Activated CD4-positive, alpha-beta T cell treated with anti-CD3 and anti-CD28 coated beads, Interleukin-2, amount 10 ng/mL, durations not matched to agents 24 days and 14 days (primary cell): ENCODE measurements at regions not wholly inside any gene's neighbourhood (a gene's known extent, or its start where the extent isn't known, plus 50 kb on each side); places are given as distances from the start of the nearest gene placed in this dataset.
"Not testable (repeated sequence)": the region's sequence is repeated elsewhere in the genome, so short reads cannot be mapped to it uniquely, and the experiment has no call there.

ENCODE experiments used
- DNase-seq: peaks from one replicate; pipeline ENCODE4 v3.0.0; 2022
- H3K27ac Mint-ChIP-seq: one replicate; pipeline ENCODE4 v1.8.0; 2022; ENCODE audit warnings: mild to moderate bottlenecking, mixed read lengths
- H3K27me3 Mint-ChIP-seq: one replicate; pipeline ENCODE4 v1.8.0; 2022; ENCODE audit warnings: mixed read lengths
- H3K36me3 Mint-ChIP-seq: one replicate; pipeline ENCODE4 v1.8.0; 2022; ENCODE audit warnings: low read depth, mild to moderate bottlenecking, mixed read lengths
- H3K4me1 Mint-ChIP-seq: one replicate; pipeline ENCODE4 v1.8.0; 2021; ENCODE audit warnings: mixed read lengths
- H3K4me3 Mint-ChIP-seq: one replicate; pipeline ENCODE4 v1.8.0; 2022; ENCODE audit warnings: mild to moderate bottlenecking, moderate library complexity, mixed read lengths
- H3K9me3 Mint-ChIP-seq: one replicate; pipeline ENCODE4 v1.8.0; 2021; ENCODE audit warnings: mixed read lengths
- intact Hi-C: fragments of 100-400 bp; cut with micrococcal nuclease; formaldehyde crosslinking; loops from one replicate; pipeline ENCODE4 v1.15.1; 2023

DNA sequence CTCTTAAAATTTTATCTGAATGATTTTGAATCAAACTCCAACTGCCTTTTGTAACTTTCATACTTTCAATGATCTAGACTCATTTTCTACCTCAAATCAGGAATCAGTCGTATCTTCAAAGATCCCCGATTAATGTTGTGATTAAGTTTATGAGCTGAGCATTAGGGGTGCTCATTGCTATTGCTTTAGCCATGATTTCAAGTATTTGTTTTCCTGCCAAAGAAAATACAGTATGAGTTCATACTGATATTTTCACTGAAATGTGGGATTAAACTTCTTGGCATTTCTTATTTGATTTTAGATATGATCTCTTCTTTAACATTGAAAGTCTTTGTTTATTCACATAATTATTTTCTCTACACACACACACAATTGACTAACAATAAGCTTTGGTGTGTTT is 785.6 kb downstream of the NTRK3 start:
- Mint-ChIP-seq H3K27ac (no peak overlapping the region), H3K4me1 (no peaks in the 10 kb centered on the region), H3K4me3 (no peak overlapping the region)

DNA sequence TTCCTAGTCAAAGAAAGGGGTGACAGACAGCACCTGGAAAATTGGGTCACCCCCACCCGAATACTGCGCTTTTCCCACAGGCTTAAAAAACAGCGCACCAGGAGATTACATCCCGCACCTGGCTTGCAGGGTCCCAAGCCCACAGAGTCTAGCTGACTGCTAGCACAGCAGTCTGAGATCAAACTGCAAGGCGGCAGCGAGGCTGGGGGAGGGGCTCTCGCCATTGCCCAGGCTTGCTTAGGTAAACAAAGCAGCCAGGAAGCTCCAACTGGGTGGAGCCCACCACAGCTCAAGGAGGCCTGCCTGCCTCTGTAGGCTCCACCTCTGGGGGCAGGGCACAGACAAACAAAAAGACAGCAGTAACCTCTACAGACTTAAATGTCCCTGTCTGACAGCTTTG is 792.6 kb downstream of the NTRK3 start:
- H3K27me3 Mint-ChIP-seq, intact Hi-C loops, DNase-seq, H3K4me1 Mint-ChIP-seq, H3K4me3 Mint-ChIP-seq, H3K36me3 Mint-ChIP-seq, H3K27ac Mint-ChIP-seq, H3K9me3 Mint-ChIP-seq: not testable (repeated sequence)

More for the DNA sequence above, 785.6 kb downstream of the NTRK3 start:
- no peaks in the 10 kb centered on the region for H3K9me3 Mint-ChIP-seq
- no peaks in the 10 kb centered on the region for H3K36me3 Mint-ChIP-seq
- no peaks in the 10 kb centered on the region for H3K27me3 Mint-ChIP-seq
- no peak for DNase-seq
- intact Hi-C loops = no loop called here

DNA sequence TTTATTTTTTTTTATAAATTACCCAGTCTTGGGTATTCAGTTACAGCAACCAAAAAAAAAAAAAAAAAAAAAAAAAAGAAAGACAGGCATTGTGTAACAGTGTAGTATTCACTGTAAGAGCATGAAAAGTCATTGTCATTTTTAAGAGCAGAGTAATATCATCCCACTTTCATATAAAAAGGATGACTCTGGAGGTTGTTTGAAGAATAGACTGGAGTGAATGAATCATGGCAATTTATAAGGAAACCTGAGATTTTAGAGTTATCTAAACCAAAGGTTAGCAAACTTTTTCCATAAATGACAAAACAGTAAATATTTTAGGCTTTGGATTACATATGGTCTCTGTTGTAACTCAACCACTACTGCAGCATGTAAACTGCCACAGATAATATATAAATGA is 794.9 kb downstream of the NTRK3 start:
- Mint-ChIP-seq H3K9me3 (peaks cover 10% of the 10 kb centered on the region), H3K27ac (no peak overlapping the region), H3K36me3 (no peaks in the 10 kb centered on the region), H3K27me3 (no peaks in the 10 kb centered on the region), H3K4me1 (no peaks in the 10 kb centered on the region), H3K4me3 (no peak overlapping the region)
- intact Hi-C loops = no loop called here
- DNase-seq = no peak

DNA sequence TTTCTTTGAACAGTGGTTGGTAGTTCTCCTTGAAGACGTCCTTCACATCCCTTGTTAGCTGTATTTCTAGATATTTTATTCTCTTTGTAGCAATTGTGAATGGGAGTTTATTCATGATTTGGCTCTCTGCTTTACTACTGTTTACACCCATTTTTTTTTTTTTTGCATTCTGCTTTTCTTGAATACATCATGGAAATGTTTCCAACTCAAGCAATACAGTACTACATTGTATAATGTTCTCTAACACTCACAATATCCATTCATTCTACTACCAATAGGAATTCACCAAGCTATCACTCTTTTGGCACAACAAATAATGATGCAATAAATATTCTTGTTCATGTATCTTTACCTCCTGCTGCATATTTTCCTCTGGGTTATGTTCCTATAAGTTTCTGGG is 801.7 kb downstream of the NTRK3 start:
- no peaks in the 10 kb centered on the region for H3K27me3 Mint-ChIP-seq
- H3K9me3 Mint-ChIP-seq = peaks cover 6% of the 10 kb centered on the region
- no peak overlapping the region for H3K4me3 Mint-ChIP-seq
- intact Hi-C loops = no loop called here
- DNase-seq = no peak
- H3K27ac Mint-ChIP-seq = no peak overlapping the region
- no peaks in the 10 kb centered on the region for H3K4me1 Mint-ChIP-seq
- no peaks in the 10 kb centered on the region for H3K36me3 Mint-ChIP-seq

DNA sequence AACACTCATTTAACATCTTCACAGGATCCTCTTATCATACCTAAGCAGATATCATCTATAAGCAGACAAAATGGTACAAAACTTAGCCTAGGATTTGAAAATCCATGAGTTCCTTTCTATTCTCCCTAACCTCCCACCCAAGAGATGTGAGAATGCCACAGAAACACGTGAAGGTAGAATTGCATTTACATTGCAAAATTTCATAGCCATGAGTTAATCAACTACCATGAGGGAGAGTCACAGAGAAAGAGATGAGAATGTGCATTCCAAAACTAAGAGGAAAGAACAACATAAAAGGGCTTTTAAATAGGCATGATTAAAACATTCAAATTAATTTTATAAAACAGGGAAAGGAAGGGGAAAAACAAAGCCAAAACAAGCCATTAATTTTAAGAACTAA is 806.2 kb downstream of the NTRK3 start:
- H3K27ac Mint-ChIP-seq = no peak overlapping the region

DNA sequence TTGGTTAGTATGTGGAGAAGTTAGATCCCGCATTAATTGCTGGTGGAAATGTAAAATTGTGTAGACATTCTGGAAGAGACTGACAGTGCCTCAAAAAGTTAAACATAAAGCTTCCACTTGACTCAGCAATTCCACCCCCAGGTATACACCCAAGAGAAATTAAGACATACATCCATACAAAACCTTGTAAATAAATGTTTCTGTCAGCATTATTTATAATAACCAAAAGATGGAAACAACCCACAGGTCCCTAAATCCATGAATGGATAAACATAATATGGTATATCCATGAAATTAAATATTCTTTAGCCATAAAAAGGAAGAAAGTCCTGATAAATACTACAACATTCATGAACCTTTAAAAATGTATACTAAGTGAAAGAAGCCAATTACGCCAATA is 817.4 kb downstream of the NTRK3 start:
- Mint-ChIP-seq H3K27me3 (no peaks in the 10 kb centered on the region), H3K9me3 (no peaks in the 10 kb centered on the region), H3K36me3 (no peaks in the 10 kb centered on the region), H3K4me1 (no peaks in the 10 kb centered on the region), H3K27ac (no peak overlapping the region), H3K4me3 (no peak overlapping the region)
- DNase-seq = no peak
- intact Hi-C loops = no loop called here

More for the DNA sequence above, 806.2 kb downstream of the NTRK3 start:
- H3K27me3 Mint-ChIP-seq = no peaks in the 10 kb centered on the region
- intact Hi-C loops = no loop called here
- H3K9me3 Mint-ChIP-seq = peaks cover 3% of the 10 kb centered on the region
- no peak for DNase-seq
- no peak overlapping the region for H3K4me3 Mint-ChIP-seq
- no peaks in the 10 kb centered on the region for H3K36me3 Mint-ChIP-seq
- H3K4me1 Mint-ChIP-seq = no peaks in the 10 kb centered on the region

DNA sequence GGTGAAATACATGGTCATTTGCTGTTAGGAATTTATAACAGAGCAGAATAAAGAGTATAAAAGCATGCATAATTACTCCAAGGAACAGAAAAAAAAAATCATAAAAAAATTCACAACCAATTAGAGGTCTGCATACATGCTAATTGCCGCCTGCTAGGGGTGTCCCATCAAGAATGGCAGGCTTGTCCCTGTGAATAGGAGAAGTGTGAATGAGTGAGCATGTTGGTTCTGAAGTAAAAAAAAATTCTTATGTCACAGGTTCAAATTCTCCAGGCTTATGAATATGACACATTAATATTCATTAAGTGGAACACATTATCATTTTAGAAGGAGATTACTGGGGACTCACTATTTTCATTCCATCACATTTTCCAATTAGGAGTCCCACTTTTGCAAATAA is 822.7 kb downstream of the NTRK3 start:
- peaks cover 1% of the 10 kb centered on the region for H3K27me3 Mint-ChIP-seq

DNA sequence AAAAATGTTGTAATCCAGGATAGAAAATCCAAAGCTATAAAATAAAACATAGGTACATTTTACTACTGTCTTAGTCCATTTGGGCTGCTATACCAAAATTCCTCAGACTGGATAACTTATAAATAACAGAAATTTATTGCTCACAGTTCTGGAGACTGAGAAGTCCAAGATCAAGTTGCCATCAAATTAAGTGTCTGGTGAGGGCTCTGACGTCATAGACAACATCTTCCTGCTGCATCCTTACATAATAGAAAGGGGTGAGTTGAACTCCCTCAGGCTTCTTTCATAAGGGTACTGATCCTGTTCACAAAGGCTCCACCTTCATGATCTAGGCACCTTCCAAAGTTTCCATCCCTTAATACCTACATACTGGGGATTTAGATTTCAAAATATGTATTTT is 826.8 kb downstream of the NTRK3 start:
- DNase-seq = no peak
- Mint-ChIP-seq H3K27ac (no peak overlapping the region), H3K27me3 (peaks cover 1% of the 10 kb centered on the region), H3K4me1 (no peaks in the 10 kb centered on the region), H3K9me3 (no peaks in the 10 kb centered on the region), H3K4me3 (no peak overlapping the region), H3K36me3 (no peaks in the 10 kb centered on the region)
- intact Hi-C loops = no loop called here

More for the DNA sequence above, 822.7 kb downstream of the NTRK3 start:
- Mint-ChIP-seq H3K27ac (no peak overlapping the region), H3K4me1 (no peaks in the 10 kb centered on the region), H3K4me3 (no peak overlapping the region), H3K9me3 (no peaks in the 10 kb centered on the region), H3K36me3 (no peaks in the 10 kb centered on the region)
- intact Hi-C loops = no loop called here
- DNase-seq = no peak

DNA sequence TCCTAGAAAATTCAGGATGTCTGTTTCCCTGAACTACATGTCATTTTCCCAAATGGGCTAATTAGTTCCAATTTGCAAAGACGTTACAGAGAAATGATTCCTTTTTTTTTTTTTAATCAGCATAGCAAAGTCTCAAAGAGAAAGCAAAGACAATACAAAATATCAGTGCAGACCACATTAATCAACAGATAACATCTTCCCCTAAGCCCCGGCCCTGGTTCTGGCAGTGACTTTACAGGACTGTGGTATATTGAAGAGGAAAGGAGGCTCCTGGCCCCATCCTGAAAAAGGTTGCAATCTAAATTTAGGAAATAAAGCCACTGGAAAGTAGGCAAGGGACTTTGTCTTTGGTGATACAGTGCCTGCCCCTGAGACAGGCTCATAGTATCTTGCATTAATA is 836.5 kb downstream of the NTRK3 start:
- no peaks in the 10 kb centered on the region for H3K4me1 Mint-ChIP-seq
- no peaks in the 10 kb centered on the region for H3K27me3 Mint-ChIP-seq
- H3K27ac Mint-ChIP-seq = no peak overlapping the region
- intact Hi-C loops = no loop called here
- DNase-seq = no peak
- H3K9me3 Mint-ChIP-seq = no peaks in the 10 kb centered on the region
- H3K4me3 Mint-ChIP-seq = no peak overlapping the region
- no peaks in the 10 kb centered on the region for H3K36me3 Mint-ChIP-seq

DNA sequence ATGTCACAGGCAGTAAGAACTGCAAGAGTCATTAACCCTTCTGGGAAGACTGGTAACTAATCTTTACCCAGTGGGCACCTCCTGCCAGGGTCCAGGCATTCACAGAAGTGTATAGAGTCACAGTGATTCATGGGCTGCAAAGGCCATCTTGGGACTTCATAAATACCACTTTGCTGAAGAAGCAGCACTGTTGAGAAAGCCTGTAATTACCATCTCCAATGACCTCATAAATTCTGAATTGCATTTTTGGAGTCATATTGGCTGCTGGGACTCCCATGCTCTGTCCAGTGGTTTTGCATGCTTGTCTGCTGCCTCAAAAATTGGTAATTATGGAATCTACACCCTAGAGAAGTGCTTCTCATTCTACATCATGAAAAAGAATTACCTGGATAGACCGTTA is 837.2 kb downstream of the NTRK3 start:
- Mint-ChIP-seq H3K4me1 (no peaks in the 10 kb centered on the region), H3K9me3 (no peaks in the 10 kb centered on the region), H3K36me3 (no peaks in the 10 kb centered on the region), H3K27me3 (no peaks in the 10 kb centered on the region), H3K27ac (no peak overlapping the region), H3K4me3 (no peak overlapping the region)
- intact Hi-C loops = no loop called here
- DNase-seq = no peak

DNA sequence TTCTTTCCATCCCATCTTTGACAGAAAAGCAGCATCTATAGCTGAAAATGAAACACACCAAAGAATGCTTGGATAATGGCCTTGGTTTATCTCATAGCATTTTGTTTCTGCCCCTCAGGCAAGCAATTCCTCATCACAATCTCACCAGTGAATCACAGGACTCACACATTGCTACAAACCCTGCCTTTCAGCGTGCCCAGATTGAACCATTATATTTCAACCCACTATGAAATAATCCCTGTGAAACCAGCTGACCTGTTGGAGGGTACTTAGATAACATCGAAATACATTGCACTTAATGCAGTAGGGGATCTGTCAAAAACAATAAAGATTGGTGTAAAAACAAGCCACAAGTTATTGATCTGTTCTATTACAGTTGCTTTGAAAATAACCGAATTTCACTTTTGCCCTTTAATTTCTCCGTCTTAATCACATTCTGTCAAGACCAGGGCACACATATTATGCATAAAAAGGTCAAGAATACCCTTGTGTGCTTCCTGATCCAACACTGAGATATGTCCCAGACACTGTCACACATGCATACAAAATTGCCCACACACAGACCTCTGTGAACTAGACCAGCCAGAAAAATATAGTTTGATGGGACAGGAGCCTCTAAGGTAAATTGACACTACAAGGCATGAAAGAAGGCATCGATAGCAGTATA is 839.8 kb downstream of the NTRK3 start:
- no peaks in the 10 kb centered on the region for H3K4me1 Mint-ChIP-seq
- H3K27me3 Mint-ChIP-seq = no peaks in the 10 kb centered on the region
- H3K4me3 Mint-ChIP-seq = no peak overlapping the region
- no peaks in the 10 kb centered on the region for H3K36me3 Mint-ChIP-seq
- DNase-seq = no peak
- intact Hi-C loops = no loop called here
- H3K27ac Mint-ChIP-seq = no peak overlapping the region
- no peaks in the 10 kb centered on the region for H3K9me3 Mint-ChIP-seq

DNA sequence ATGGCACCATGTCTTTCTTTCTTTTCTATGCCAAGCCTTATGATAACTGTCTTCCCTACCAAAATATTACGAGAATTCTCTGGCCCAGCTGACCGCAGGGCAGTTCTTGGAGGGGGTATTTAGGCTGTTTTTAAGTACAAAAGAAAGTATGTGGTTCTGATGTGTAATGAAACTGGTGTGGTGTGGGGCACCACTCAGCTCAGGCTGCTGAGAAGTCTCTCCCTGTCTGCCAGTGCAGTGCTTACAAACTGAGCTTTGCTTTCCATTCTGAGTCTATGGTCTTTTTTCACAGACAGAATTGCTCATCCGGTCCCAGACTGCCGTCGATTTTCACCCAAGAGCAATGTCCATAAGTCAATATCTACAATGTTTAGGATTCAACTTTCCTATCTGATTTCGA is 847.6 kb downstream of the NTRK3 start:
- intact Hi-C loops = no loop called here
- H3K27me3 Mint-ChIP-seq = no peaks in the 10 kb centered on the region

DNA sequence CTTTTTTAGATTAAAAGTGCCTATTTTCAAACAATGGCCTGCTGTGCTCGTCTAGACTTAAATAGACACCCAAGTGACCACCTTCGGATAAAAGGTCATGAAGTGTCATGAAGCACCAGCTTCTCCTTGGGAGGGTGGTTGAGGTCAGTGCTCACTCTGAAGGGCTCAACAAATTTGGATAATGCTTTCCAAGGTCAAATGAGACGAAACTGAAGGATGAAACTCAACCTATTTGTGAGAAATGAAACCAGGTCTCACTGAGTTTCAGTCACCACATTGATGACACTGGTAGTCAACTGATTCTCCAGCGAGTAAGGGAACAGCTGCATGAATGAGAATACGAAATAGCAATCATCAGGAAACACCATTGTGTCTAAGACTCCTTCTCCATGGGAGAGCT is 852.6 kb downstream of the NTRK3 start:
- no peak for DNase-seq
- no peak overlapping the region for H3K4me3 Mint-ChIP-seq
- no peak overlapping the region for H3K27ac Mint-ChIP-seq

More for the DNA sequence above, 847.6 kb downstream of the NTRK3 start:
- Mint-ChIP-seq H3K4me1 (no peaks in the 10 kb centered on the region), H3K9me3 (no peaks in the 10 kb centered on the region), H3K36me3 (no peaks in the 10 kb centered on the region), H3K4me3 (no peak overlapping the region), H3K27ac (no peak overlapping the region)
- no peak for DNase-seq

DNA sequence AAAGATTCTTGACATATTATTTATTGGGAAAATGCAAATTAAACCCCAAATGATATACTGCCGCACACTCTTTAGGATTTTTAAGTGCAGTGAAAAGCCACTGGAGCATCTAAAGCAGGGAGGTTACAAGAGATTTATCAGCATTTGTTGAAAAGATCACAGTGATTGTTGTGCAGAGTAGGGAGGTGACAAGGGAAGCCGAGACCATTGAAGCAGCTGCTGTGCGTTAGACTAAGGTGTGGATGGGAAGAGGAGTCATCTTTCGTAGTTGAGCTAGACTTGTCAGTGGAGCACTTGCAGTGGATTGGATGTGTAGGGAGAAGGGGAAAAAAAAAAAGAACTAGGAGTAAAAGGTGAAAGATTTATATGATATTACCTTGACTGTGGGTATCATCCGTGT is 854.6 kb downstream of the NTRK3 start:
- Mint-ChIP-seq H3K4me3 (no peak overlapping the region), H3K9me3 (no peaks in the 10 kb centered on the region), H3K36me3 (no peaks in the 10 kb centered on the region), H3K27me3 (no peaks in the 10 kb centered on the region), H3K27ac (no peak overlapping the region), H3K4me1 (no peaks in the 10 kb centered on the region)
- no peak for DNase-seq
- intact Hi-C loops = no loop called here

More for the DNA sequence above, 852.6 kb downstream of the NTRK3 start:
- no peaks in the 10 kb centered on the region for H3K27me3 Mint-ChIP-seq
- intact Hi-C loops = no loop called here
- H3K36me3 Mint-ChIP-seq = no peaks in the 10 kb centered on the region
- no peaks in the 10 kb centered on the region for H3K9me3 Mint-ChIP-seq
- no peaks in the 10 kb centered on the region for H3K4me1 Mint-ChIP-seq

DNA sequence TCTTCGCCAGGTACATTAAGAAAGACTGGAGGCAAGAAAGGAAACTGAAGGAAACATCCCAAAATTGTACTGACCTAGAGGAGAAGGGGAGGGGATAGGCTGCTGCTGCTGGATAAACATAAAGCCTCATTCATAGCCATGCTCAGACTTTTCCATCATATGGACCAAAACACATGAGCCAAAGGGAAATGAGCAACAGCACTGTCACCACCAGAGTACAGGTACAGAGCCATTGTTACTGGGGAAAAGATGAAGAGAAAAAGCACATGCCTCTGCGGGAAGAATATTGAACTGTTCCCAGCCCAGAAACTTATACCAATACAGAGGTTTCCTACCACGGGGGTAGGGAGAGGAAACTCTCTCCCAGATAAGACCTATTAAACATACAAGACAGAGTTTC is 861.9 kb downstream of the NTRK3 start:
- Mint-ChIP-seq H3K9me3 (peaks cover 8% of the 10 kb centered on the region), H3K4me1 (no peaks in the 10 kb centered on the region), H3K4me3 (no peak overlapping the region), H3K27me3 (no peaks in the 10 kb centered on the region), H3K27ac (no peak overlapping the region), H3K36me3 (no peaks in the 10 kb centered on the region)
- DNase-seq = no peak
- intact Hi-C loops = no loop called here
